ENCODE measurements at regions not wholly inside any gene's neighbourhood (a gene's known extent, or its start where the extent isn't known, plus 50 kb on each side); places are given as distances from the start of the nearest gene placed in this dataset.

DNA sequence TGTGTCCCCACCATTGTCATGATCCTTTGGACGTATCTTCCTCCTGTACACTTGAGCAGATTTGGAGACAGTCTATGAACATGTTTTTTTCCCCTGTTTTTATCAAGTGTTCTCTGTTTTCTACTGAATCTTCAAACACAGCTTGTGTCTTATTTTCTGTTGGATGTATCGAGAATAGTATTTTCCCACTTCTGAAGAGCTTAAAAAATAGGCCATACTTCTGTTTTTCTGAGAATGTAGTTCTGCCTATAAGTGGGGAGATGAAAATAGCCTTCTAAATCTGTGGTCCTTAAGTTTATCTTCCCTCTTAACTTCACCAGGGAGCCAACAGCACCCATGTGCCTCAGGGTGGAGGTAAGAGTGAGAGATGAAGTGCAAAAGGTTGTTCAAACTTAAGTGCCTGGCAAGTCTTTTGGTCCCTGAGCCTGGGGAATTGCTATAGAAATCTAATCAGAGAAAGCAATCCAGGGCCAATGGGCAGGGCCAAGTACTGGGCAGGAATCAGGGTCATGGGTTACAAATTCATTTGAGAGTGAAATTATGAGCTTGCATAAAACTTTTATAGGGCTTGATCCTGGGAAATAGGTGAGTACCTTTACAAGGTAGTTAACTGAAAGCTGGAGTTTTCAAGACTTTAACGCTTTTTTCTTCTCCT, 58.9 kb downstream of the ARF6 start:
- Histone ChIP-seq H4K20me1 (ENCODE audit: insufficient read depth, low read length) (no peaks in the 10 kb centered on the region), H3K79me2 (ENCODE audit: insufficient read depth, low read length) (no peaks in the 10 kb centered on the region), H3K4me2 (ENCODE audit: low read length) (no peak overlapping the region), H3K9me3 (ENCODE audit: insufficient read depth, low read depth, low read length) (no peaks in the 10 kb centered on the region), H3K27me3 (ENCODE audit: insufficient read depth, low read length) (no peaks in the 10 kb centered on the region), H3K4me3 (ENCODE audit: insufficient read depth, low read depth, low read length) (no peak overlapping the region), H3K36me3 (ENCODE audit: insufficient read depth, low read length) (no peaks in the 10 kb centered on the region), H3K9ac (ENCODE audit: low read length) (no peak overlapping the region), H3K4me1 (ENCODE audit: insufficient read depth, low read length) (peaks cover 2% of the 10 kb centered on the region), H2AFZ (ENCODE audit: low read depth, low read length) (no peak overlapping the region), H3K27ac (ENCODE audit: low read depth, low read length) (no peak overlapping the region)
- Mint-ChIP-seq H3K4me1 (ENCODE audit: low read depth, unreplicated experiment) (peaks cover 12% of the 10 kb centered on the region), H3K4me3 (ENCODE audit: unreplicated experiment) (no peak overlapping the region), H3K36me3 (ENCODE audit: low read depth, unreplicated experiment) (no peaks in the 10 kb centered on the region), H3K27me3 (ENCODE audit: low read depth, unreplicated experiment) (no peaks in the 10 kb centered on the region), H3K27ac (ENCODE audit: unreplicated experiment) (no peak overlapping the region), H3K9me3 (ENCODE audit: unreplicated experiment) (no peaks in the 10 kb centered on the region)
- TF ChIP-seq CTCF (IDR thresholded peaks at IDR 0.05; ENCODE audit: insufficient read depth, low read depth, low read length) (no peak), EZH2 (IDR thresholded peaks at IDR 0.05; ENCODE audit: insufficient read depth, low read length) (no peak)
- DNase-seq (ENCODE audit: low read depth) (no peak), FAIRE-seq (no peak)

- H3K27me3 ChIP-seq (ENCODE audit: insufficient read depth, low read length), result no peaks in the 10 kb centered on the region
- H2AFZ ChIP-seq (ENCODE audit: low read depth, low read length), result no peak overlapping the region
- H3K27ac ChIP-seq (ENCODE audit: low read depth, low read length), result no peak overlapping the region
- no peaks in the 10 kb centered on the region for H3K79me2 ChIP-seq (ENCODE audit: insufficient read depth, low read length)
- DNase-seq (ENCODE audit: low read depth) (no peak), FAIRE-seq (no peak)
- Mint-ChIP-seq H3K36me3 (ENCODE audit: low read depth, unreplicated experiment) (no peaks in the 10 kb centered on the region), H3K4me3 (ENCODE audit: unreplicated experiment) (no peak overlapping the region), H3K9me3 (ENCODE audit: unreplicated experiment) (no peaks in the 10 kb centered on the region), H3K27me3 (ENCODE audit: low read depth, unreplicated experiment) (no peaks in the 10 kb centered on the region), H3K27ac (ENCODE audit: unreplicated experiment) (no peak overlapping the region), H3K4me1 (ENCODE audit: low read depth, unreplicated experiment) (peaks cover 13% of the 10 kb centered on the region)
- no peak overlapping the region for H3K4me3 ChIP-seq (ENCODE audit: insufficient read depth, low read depth, low read length)
- H3K9me3 ChIP-seq (ENCODE audit: insufficient read depth, low read depth, low read length), result no peaks in the 10 kb centered on the region
- TF ChIP-seq CTCF (IDR thresholded peaks at IDR 0.05; ENCODE audit: insufficient read depth, low read depth, low read length) (no peak), EZH2 (IDR thresholded peaks at IDR 0.05; ENCODE audit: insufficient read depth, low read length) (no peak)
- no peak overlapping the region for H3K4me2 ChIP-seq (ENCODE audit: low read length)
- no peaks in the 10 kb centered on the region for H3K36me3 ChIP-seq (ENCODE audit: insufficient read depth, low read length)
- no peak overlapping the region for H3K9ac ChIP-seq (ENCODE audit: low read length)
- no peaks in the 10 kb centered on the region for H3K4me1 ChIP-seq (ENCODE audit: insufficient read depth, low read length)
- H4K20me1 ChIP-seq (ENCODE audit: insufficient read depth, low read length), result no peaks in the 10 kb centered on the region
Measured at GRCh38 chr14:49953196-49953595, 60.3 kb downstream of the ARF6 start.

DNA sequence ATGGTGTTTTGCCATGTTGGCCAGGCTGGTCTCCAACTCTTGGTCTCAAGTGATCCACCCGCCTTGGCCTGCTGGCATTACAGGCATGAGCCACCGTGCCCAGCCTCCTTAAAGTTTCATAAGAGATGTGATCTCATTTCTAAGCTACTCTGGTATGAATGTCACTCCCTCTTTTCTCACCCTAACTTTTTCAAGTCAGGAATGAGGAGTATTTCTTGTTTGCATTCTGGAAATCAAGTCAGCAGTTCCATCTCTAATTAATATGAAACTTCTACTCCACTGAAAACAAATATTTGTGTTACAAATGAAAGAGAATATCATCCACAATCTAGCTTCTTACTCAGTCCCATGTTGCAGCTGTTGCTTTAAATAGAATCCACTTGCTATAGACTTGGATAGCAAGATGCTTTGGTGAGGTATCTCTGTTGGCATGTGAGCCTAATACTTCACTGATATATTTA, 61.3 kb downstream of the ARF6 start:
- no peak for DNase-seq (ENCODE audit: low read depth)
- FAIRE-seq, result no peak

More for the DNA sequence above, 61.3 kb downstream of the ARF6 start:
- Mint-ChIP-seq H3K27ac (ENCODE audit: unreplicated experiment) (no peak overlapping the region), H3K9me3 (ENCODE audit: unreplicated experiment) (no peaks in the 10 kb centered on the region), H3K27me3 (ENCODE audit: low read depth, unreplicated experiment) (no peaks in the 10 kb centered on the region), H3K4me3 (ENCODE audit: unreplicated experiment) (no peak overlapping the region), H3K36me3 (ENCODE audit: low read depth, unreplicated experiment) (no peaks in the 10 kb centered on the region), H3K4me1 (ENCODE audit: low read depth, unreplicated experiment) (peaks cover 13% of the 10 kb centered on the region)
- Histone ChIP-seq H3K4me1 (ENCODE audit: insufficient read depth, low read length) (no peaks in the 10 kb centered on the region), H3K9ac (ENCODE audit: low read length) (no peak overlapping the region), H3K27ac (ENCODE audit: low read depth, low read length) (no peak overlapping the region), H2AFZ (ENCODE audit: low read depth, low read length) (no peak overlapping the region), H3K4me2 (ENCODE audit: low read length) (no peak overlapping the region), H4K20me1 (ENCODE audit: insufficient read depth, low read length) (no peaks in the 10 kb centered on the region), H3K36me3 (ENCODE audit: insufficient read depth, low read length) (no peaks in the 10 kb centered on the region), H3K4me3 (ENCODE audit: insufficient read depth, low read depth, low read length) (no peak overlapping the region), H3K9me3 (ENCODE audit: insufficient read depth, low read depth, low read length) (no peaks in the 10 kb centered on the region), H3K27me3 (ENCODE audit: insufficient read depth, low read length) (no peaks in the 10 kb centered on the region), H3K79me2 (ENCODE audit: insufficient read depth, low read length) (no peaks in the 10 kb centered on the region)
- no peak for TF ChIP-seq CTCF (IDR thresholded peaks at IDR 0.05; ENCODE audit: insufficient read depth, low read depth, low read length)
- no peak for TF ChIP-seq EZH2 (IDR thresholded peaks at IDR 0.05; ENCODE audit: insufficient read depth, low read length)

All from astrocyte (in vitro differentiated cells and primary cell).